Testis (tissue), 2 donors: ENCODE measurements at regions not wholly inside any gene's neighbourhood (a gene's known extent, or its start where the extent isn't known, plus 50 kb on each side); places are given as distances from the start of the nearest gene placed in this dataset.

Experiments used
- DNase-seq: peaks from one replicate; pipeline ENCODE4 v3.0.0-alpha.2; 2019
- H3K27ac ChIP-seq, 2 donors: fragments of 200-600 bp; sonication (generic); one replicate each; pipeline ENCODE4 v1.5.1; 2019
- H3K27me3 ChIP-seq: fragments of 200-600 bp; sonication (generic); one replicate; pipeline ENCODE4 v1.5.1; 2019
- H3K36me3 ChIP-seq: fragments of 200-600 bp; sonication (generic); one replicate; pipeline ENCODE4 v1.5.1; 2017; ENCODE audit warnings: low read depth; ENCODE audit errors: missing control alignments
- H3K4me1 ChIP-seq: fragments of 200-600 bp; sonication (generic); one replicate; pipeline ENCODE4 v1.5.1; 2019
- H3K4me3 ChIP-seq, 2 donors: fragments of 200-600 bp; sonication (generic); one replicate each; pipeline ENCODE4 v1.5.1; 2017 to 2019
- H3K9me3 ChIP-seq: fragments of 200-600 bp; sonication (generic); one replicate; pipeline ENCODE4 v1.5.1; 2017
- POLR2A ChIP-seq: fragments of 450-650 bp; IDR thresholded peaks from one replicate; pipeline ENCODE4 v1.6.1; 2017; ENCODE audit warnings: antibody characterized with exemption, mild to moderate bottlenecking, moderate library complexity
- WGBS, 2 donors: methylation state at CpG; one replicate each; pipeline ENCODE4 v1.1.5; 2018; 5-methylcytosine and 5-hydroxymethylcytosine counted together
- intact Hi-C: fragments of 100-400 bp; cut with DNase I; formaldehyde crosslinking; loops from one replicate; pipeline ENCODE4 v1.15.1; 2023; ENCODE audit warnings: low total_unique reads
- TF ChIP-seq, protein P1 (sequence below), 3 experiments: fragments of 450-650 bp in 2 of 3; fragments of 200-600 bp in 1 of 3; sonication (generic) in 1 of 3; IDR thresholded peaks; one replicate each; pipeline ENCODE4 v1.5.1; 2016 to 2019; ENCODE audit warnings: antibody characterized with exemption in 3 of 3, mild to moderate bottlenecking in 2 of 3, moderate library complexity in 1 of 3

DNA sequence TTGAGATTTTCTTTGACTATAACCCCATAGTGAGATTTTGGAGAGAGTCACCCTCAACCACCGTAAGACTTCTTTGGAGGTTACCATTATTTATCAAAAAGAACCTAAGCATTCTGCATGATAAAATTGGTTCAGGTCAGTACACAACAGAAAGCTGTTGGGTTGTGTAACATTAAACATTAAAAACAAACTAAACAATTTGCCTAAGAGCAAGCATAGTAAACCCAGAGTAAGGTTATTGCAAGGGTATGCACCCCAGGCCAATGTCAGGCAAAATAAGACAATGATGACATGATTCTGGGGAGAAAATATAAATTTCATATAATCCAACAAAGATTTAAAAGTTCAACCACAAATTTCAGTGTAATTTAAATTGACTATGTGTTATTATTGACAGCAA is 472.4 kb downstream of the SH2D1A start:
- Histone ChIP-seq H3K27ac (no peak overlapping the region), H3K4me3 (no peak overlapping the region), H3K36me3 (no peaks in the 10 kb centered on the region), H3K9me3 (no peaks in the 10 kb centered on the region), H3K27me3 (no peaks in the 10 kb centered on the region), H3K4me1 (no peaks in the 10 kb centered on the region)
- TF ChIP-seq, protein P1, sequence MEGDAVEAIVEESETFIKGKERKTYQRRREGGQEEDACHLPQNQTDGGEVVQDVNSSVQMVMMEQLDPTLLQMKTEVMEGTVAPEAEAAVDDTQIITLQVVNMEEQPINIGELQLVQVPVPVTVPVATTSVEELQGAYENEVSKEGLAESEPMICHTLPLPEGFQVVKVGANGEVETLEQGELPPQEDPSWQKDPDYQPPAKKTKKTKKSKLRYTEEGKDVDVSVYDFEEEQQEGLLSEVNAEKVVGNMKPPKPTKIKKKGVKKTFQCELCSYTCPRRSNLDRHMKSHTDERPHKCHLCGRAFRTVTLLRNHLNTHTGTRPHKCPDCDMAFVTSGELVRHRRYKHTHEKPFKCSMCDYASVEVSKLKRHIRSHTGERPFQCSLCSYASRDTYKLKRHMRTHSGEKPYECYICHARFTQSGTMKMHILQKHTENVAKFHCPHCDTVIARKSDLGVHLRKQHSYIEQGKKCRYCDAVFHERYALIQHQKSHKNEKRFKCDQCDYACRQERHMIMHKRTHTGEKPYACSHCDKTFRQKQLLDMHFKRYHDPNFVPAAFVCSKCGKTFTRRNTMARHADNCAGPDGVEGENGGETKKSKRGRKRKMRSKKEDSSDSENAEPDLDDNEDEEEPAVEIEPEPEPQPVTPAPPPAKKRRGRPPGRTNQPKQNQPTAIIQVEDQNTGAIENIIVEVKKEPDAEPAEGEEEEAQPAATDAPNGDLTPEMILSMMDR (IDR thresholded peaks at IDR 0.05), result no peak
- TF ChIP-seq POLR2A, result no peak
- 89 to 100% methylated on average over 1 of the region's 1 CpG for WGBS, 2 donors
- intact Hi-C loops, result no loop called here
- no peak for DNase-seq

DNA sequence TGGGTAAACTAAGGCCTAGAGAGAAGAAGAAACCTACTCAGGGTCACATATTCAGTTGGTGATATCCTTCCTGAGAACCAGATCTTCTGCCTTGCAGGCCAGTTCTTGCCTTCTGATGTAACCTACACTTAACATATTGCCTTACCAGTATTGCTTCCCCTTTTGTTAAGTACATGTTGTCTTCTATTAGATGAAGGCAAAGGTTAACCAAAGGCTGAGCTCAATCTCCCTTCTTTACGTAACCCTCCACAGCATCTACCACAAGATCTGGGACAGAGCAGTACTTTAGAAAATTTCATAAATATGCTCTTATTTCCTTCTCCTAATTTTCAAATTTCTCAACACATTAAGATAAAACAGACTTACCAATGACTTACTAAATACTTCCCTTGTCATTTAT is 474.4 kb downstream of the SH2D1A start:
- intact Hi-C loops, result no loop called here
- no peak for TF ChIP-seq POLR2A
- TF ChIP-seq, protein P1 (IDR thresholded peaks at IDR 0.05), result no peak

DNA sequence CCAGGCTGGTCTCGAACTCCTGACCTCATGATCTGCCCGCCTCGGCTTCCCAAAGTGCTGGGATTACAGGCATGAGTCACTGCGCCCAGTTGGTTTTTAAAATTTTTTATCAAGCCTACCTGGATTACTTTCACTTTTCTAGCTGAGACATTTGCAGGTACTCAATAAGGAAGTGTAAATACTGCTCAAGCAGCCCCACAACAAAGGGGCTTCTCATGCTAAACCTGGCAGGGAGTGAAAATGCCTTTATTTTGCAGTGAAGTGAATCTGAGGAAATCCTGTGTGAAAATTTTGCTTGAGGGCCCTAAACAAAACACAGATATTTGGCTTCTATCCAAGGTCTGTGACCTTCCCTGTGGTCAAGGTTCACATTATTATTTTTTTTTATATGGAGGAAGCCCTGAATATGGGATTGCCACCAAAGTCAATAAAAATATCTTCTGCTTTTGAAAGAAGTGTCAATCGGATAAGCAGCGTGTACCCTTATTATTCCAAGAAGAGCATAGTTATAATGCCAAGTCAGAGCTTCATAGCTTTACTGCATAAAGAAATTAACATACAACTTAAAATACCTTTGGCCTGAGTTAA is 481.0 kb downstream of the SH2D1A start:
- TF ChIP-seq, protein P1 (IDR thresholded peaks at IDR 0.05), result no peak
- TF ChIP-seq POLR2A, result no peak
- intact Hi-C loops, result no loop called here
- Histone ChIP-seq H3K9me3 (no peaks in the 10 kb centered on the region), H3K27ac (no peak overlapping the region), H3K36me3 (no peaks in the 10 kb centered on the region), H3K27me3 (no peaks in the 10 kb centered on the region), H3K4me1 (no peaks in the 10 kb centered on the region), H3K4me3 (no peak overlapping the region)
- no peak for DNase-seq
- 77 to 79% methylated on average over 6 of the region's 6 CpGs for WGBS, 2 donors

More for the DNA sequence above, 474.4 kb downstream of the SH2D1A start:
- Histone ChIP-seq H3K27me3 (no peaks in the 10 kb centered on the region), H3K9me3 (no peaks in the 10 kb centered on the region), H3K4me1 (no peaks in the 10 kb centered on the region), H3K4me3 (no peak overlapping the region), H3K36me3 (no peaks in the 10 kb centered on the region), H3K27ac (no peak overlapping the region)
- DNase-seq, result no peak
- WGBS, 2 donors, result 100% methylated on average over 1 of the region's 1 CpG

DNA sequence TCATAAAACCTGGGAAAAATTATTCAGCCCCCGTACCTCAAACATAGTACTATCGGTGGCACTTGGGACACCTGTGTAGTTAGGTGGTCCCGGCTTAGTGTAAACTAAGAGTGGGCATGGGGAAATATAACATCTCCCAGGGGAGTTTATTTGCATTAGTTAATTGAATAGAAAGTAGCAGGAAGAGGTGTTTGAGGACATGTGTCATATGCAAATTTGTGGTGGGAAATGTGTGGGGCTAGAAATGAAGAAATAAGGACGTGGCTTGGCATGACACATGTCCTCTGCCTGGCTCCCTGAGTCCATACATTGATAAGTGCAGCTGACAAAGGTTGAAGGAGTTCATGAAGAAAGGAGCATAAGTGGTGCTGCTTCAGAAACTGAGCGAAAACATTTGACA is 483.6 kb downstream of the SH2D1A start:
- Histone ChIP-seq H3K36me3 (no peaks in the 10 kb centered on the region), H3K9me3 (no peaks in the 10 kb centered on the region), H3K27me3 (no peaks in the 10 kb centered on the region), H3K4me1 (no peaks in the 10 kb centered on the region), H3K4me3 (no peak overlapping the region), H3K27ac (no peak overlapping the region)
- DNase-seq, result no peak
- intact Hi-C loops, result no loop called here
- WGBS, 2 donors, result 95 to 97% methylated on average over 5 of the region's 5 CpGs
- TF ChIP-seq, protein P1 (IDR thresholded peaks at IDR 0.05), result no peak
- TF ChIP-seq POLR2A, result no peak

DNA sequence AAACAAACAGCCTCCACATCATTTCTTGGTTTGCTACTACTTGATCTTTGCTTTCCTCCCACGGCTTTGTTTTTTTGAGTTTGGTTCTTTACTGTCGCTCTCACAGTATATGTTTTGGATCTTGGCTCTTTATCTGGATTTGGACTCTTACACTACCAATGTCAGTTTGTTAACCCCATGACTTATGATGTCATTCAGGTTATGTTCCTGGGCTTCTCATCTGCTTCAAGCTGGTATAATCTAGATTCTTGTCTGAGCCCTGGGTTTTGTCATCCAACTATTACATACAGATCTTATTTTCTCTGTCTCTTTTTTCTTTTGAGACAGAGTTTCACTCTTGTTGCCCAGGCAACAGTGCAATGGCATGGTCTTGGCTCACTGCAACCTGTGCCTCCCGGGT is 482.9 kb upstream of the TEX13C start:
- no peaks in the 10 kb centered on the region for H3K36me3 ChIP-seq
- intact Hi-C loops, result no loop called here
- no peak overlapping the region for H3K27ac ChIP-seq
- no peaks in the 10 kb centered on the region for H3K4me1 ChIP-seq
- 93 to 94% methylated on average over 3 of the region's 3 CpGs for WGBS, 2 donors
- H3K27me3 ChIP-seq, result no peaks in the 10 kb centered on the region
- H3K4me3 ChIP-seq, result no peak overlapping the region
- H3K9me3 ChIP-seq, result no peaks in the 10 kb centered on the region
- TF ChIP-seq, protein P1 (IDR thresholded peaks at IDR 0.05), result no peak
- TF ChIP-seq POLR2A, result no peak
- DNase-seq, result no peak
